ENCODE measurements at regions not wholly inside any gene's neighbourhood (a gene's known extent, or its start where the extent isn't known, plus 50 kb on each side); places are given as distances from the start of the nearest gene placed in this dataset.

GRCh38 chr4:20505927-20506326, 194.3 kb upstream of the PACRGL start:
- no peak overlapping the region for H3K9ac ChIP-seq (ENCODE audit: low read depth in 2 of 2, low read length in 2 of 2)
- no peaks in the 10 kb centered on the region for H3K27me3 ChIP-seq
- TF ChIP-seq CTCF (IDR thresholded peaks at IDR 0.05): no peak
- no peaks in the 10 kb centered on the region for H3K4me1 ChIP-seq
- H3K27ac ChIP-seq: no peak overlapping the region
- H3K9me3 ChIP-seq: no peaks in the 10 kb centered on the region
- no peak overlapping the region for H3K4me3 ChIP-seq
- H3K36me3 ChIP-seq: no peaks in the 10 kb centered on the region
- intact Hi-C loops (cut with DNase I): no loop called here
- DNase-seq: no peak

- TF ChIP-seq CTCF (IDR thresholded peaks at IDR 0.05): no peak
- H3K4me1 ChIP-seq: no peaks in the 10 kb centered on the region
- no peaks in the 10 kb centered on the region for H3K36me3 ChIP-seq
- H3K27ac ChIP-seq: no peak overlapping the region
- intact Hi-C loops (cut with DNase I): no loop called here
- H3K9ac ChIP-seq (ENCODE audit: low read depth in 2 of 2, low read length in 2 of 2): no peak overlapping the region
- no peak for DNase-seq
- H3K4me3 ChIP-seq: no peak overlapping the region
- no peaks in the 10 kb centered on the region for H3K9me3 ChIP-seq
- H3K27me3 ChIP-seq: no peaks in the 10 kb centered on the region
Observed at GRCh38 chr4:20506827-20507226, 193.4 kb upstream of the PACRGL start.

GRCh38 chr4:20509315-20509714, 190.9 kb upstream of the PACRGL start:
- no peaks in the 10 kb centered on the region for H3K4me1 ChIP-seq
- no peaks in the 10 kb centered on the region for H3K9me3 ChIP-seq
- DNase-seq: no peak
- H3K36me3 ChIP-seq: no peaks in the 10 kb centered on the region
- no peak for TF ChIP-seq CTCF (IDR thresholded peaks at IDR 0.05)
- H3K27ac ChIP-seq: no peak overlapping the region
- H3K27me3 ChIP-seq: no peaks in the 10 kb centered on the region
- H3K9ac ChIP-seq (ENCODE audit: low read depth in 2 of 2, low read length in 2 of 2): no peak overlapping the region
- intact Hi-C loops (cut with DNase I): no loop called here
- no peak overlapping the region for H3K4me3 ChIP-seq

GRCh38 chr4:20512033-20512792, 188.0 kb upstream of the PACRGL start:
- Histone ChIP-seq H3K4me3 (no peak overlapping the region), H3K27me3 (no peaks in the 10 kb centered on the region), H3K27ac (no peak overlapping the region), H3K36me3 (no peaks in the 10 kb centered on the region), H3K9me3 (no peaks in the 10 kb centered on the region), H3K4me1 (no peaks in the 10 kb centered on the region), H3K9ac (ENCODE audit: low read depth in 2 of 2, low read length in 2 of 2) (no peak overlapping the region)
- intact Hi-C loops (cut with DNase I): no loop called here
- DNase-seq: no peak
- TF ChIP-seq CTCF (IDR thresholded peaks at IDR 0.05): no peak

GRCh38 chr4:20512985-20513384, 187.3 kb upstream of the PACRGL start:
- H3K27ac ChIP-seq: no peak overlapping the region
- no peak for DNase-seq
- intact Hi-C loops (cut with DNase I): no loop called here
- no peaks in the 10 kb centered on the region for H3K27me3 ChIP-seq
- H3K36me3 ChIP-seq: no peaks in the 10 kb centered on the region
- no peak overlapping the region for H3K9ac ChIP-seq (ENCODE audit: low read depth in 2 of 2, low read length in 2 of 2)
- H3K9me3 ChIP-seq: no peaks in the 10 kb centered on the region
- H3K4me1 ChIP-seq: no peaks in the 10 kb centered on the region
- no peak overlapping the region for H3K4me3 ChIP-seq
- no peak for TF ChIP-seq CTCF (IDR thresholded peaks at IDR 0.05)

Measured in colonic mucosa (tissue), 4 donors.